COLO668 (cell line): ENCODE measurements at regions not wholly inside any gene's neighbourhood (a gene's known extent, or its start where the extent isn't known, plus 50 kb on each side); places are given as distances from the start of the nearest gene placed in this dataset.

Experiments used
- DNase-seq: peaks from one replicate; lab custom pipeline; 2025; ENCODE audit not compliant: unreplicated experiment; lab: John Stamatoyannopoulos, UW

DNA sequence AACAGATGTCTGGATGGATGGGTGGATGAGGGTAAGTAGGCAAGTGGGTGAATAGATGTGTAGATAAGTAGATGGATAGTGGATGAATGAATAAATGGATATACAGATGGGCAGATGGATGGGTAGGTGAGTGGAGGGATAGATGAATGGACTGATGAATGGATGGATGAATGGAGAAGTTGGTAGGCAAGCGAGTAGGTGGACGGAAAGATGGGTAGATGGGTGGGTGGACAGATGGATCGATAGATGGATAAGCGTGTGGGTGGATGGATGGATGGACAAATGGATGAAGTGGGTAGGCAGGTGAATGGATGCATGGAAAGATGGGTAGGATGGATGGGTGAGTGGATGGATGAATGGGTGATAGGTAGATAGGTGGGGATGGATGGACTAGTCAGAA lies 393.2 kb downstream of the SHANK2 start:
- no peak for DNase-seq

DNA sequence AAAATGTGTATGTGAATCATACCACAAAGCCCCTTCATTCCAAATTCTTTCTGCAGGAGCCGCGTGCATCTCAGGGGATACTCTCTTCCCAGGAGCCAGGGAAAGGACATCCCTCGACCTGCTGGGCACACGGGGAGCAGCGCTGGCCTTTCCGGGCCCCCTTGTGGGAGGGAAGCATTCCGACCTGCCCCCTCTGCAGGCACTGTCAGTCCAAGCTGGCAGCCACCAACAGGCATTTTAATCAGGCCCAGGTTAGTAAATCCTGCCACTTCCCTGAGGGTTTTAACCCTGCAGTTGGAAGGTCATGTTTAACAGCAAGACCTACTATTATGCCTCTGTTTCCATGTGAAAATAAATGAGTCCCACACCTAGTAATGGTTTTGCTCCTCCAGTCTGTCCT lies 391.5 kb downstream of the SHANK2 start:
- no peak for DNase-seq

DNA sequence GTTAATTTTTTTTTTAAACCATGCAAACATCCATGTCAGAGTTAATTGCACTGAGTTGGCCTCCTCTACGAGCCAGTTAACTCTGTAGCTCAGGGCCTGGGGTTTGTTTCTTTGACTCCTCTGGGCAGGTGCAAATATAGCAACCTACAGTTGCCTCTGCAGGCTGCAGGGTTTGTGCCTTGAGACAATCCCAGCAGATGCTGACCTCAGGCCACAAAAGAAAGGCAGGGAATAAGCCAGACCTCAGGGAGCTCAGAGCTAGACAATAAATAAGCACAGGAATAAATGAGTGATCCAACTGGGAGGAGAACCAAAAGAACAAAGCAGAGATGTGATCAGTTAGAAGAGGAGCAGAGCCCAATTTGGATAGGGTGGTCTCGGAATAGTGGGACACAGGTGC lies 390.8 kb downstream of the SHANK2 start:
- no peak for DNase-seq

DNA sequence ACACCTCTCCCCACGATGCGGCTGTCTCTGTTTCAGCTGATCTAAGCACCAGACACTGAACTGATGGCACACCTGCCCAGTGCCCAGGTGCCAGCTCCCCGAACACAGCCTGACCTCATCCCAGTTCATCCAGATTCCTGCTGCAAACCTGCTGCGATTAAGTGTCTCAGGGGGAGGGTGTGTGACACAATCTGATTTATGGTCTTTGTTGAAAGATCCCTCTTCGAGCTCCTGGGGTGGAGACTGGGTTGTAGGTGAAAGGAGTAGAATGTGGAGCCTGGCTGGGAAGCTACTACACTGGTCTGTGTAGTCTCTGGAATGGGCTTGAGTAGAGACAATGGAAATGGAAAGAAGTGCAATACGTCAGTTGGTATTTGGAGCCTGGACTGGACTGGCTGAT lies 390.3 kb downstream of the SHANK2 start:
- DNase-seq = no peak

DNA sequence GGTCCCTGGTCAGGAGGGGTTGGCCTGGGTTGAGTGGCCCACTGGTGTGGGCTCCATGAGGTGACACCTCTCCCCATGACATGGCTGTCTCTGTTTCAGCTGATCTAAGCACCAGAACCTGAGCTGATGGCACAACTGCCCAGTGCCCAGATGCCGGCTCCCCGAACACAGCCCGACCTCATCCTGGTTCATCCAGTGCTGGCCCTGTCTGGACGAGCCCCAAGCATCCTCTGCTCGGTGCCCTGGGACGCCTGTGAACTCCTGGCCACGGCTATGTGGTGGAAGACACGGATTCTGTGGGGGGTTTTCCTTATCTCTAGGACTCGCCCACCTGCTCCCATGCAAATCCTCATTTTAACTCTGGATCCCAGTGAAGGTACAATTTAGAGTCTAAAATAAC lies 389.2 kb downstream of the SHANK2 start:
- no peak for DNase-seq

DNA sequence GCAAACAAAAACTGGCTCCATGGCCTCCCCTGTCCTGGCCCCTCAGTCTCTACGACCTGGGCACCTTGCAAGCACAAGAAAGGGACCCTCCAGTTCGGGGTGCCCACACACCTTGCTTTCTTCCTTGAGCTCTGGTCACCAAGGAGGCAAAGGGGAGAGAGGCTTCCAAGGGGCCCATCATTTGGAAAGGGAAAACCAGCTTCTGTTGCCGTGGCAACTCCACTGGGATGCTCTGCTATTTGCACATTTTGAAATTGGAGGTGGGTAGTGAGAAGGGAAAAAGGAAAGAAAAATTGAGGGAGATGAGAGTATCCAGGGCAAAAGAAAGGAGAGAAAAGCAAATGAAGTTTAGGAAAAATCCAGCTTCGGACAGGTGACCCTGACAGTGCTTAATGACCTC lies 388.4 kb downstream of the SHANK2 start:
- DNase-seq = no peak

DNA sequence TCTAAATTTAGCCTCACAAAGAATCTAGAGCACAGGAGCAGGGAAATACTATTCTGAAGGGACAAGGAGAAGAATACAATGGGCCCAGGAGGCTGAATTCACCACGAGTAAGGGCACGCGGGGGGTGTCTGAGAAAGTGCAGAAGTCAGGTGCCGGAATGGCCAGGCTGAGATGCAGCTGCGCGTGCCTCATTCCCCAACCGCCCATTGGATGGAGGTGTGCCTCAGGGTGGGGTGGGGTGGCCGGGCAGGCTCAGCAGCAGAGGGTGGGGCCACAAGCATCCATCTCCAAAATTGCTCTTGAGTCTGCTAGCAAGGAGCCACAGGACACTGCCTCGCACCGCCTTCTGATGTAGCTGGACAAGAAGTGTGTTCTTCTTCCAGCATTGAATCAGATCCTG lies 387.0 kb downstream of the SHANK2 start:
- no peak for DNase-seq

DNA sequence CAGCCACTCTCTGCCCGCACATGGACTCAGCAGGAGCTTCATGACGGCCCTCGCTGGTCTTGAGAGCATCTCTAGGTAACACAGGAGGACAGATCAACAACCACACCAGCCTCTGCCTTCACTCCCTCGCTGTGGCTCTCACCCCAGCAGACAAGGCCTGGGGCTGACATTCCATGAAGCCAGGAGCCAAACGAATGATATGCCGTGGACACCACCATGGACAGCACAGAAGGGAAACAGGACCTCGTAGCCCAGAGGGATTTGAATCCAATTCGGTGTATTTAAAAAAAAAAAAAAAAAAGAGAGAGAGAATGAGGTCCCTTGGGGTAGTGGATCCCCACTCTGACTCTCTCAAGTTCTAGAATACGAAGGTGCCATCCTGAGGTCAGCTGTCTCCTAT lies 385.5 kb downstream of the SHANK2 start:
- DNase-seq = no peak

DNA sequence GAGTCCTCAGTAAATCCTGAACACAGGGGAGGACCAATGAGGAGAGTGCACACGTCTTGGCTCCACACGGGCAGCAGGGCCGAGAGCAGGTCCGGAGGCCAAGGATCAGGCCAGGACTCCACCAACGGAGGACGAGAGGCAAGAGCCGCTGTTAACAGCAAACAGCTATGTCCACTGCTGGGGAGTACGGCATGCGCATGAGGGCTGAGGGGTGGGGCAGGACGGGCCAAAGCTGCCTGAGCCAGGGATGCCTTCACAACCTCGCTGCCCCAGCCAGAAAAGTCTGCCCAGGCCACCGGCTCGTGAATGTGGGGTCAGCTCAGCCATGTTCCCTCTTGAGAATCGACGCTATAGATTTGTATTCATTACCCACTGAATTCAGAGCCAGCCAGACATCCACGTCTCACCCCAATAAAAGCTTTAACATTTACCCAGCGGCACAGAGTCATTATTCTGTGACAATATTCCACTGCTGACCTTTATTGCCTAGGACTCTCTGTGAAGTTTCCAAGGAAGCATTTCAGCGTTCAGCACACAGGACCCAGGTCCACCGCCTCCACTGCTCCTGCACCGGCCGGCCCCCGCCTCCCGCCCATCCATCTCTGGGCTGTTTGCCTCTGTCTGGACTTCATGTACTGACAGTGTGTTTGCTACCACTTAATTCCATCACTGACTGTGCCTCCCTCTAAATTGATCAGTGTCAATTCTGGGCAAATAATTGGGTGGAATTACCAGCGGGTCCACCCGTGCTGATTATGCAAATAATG lies 384.9 kb downstream of the SHANK2 start:
- DNase-seq = no peak

DNA sequence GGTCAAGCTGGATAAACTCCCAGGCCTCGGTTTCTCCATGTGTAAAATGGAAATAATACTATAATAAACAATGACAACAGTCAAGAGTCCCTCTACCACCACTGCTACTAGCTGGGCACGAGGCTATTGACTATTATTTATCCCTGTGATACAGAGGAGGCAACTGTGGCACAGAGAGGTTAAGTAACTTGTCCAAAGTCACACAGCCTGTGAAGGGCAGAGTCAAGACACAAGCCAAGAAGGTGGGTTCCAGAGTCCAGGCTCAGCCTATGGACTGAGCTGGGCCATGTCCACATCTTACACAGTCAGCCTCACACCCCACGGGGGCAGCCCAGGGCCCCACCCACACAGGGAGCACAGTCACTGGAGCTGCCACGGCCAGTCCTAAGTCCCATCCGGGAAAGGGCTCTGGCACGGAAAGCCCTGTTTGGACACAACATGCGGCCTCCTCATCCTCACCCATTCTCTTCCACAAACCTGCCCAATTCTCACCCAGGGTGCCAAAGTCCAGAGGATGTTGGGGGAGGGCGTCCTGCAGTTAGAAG lies 384.0 kb downstream of the SHANK2 start:
- DNase-seq = no peak

DNA sequence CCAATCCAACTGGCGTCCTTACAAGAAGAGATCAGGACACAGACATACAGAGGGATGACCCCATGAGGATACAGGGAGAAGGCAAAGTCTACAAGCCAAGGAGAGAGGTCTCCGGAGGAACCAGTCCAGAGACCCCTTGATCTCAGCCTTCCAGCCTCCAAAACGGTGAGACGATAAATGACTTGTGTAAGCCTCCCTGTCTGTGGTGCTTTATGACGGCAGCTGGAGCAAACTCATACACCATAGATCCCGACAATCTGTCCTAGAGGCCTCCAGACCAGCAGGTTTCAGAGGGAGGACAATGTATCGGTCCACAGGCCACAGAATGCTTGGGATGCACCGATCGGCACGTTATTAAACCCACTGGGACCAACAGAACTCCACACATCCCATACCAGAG lies 383.3 kb downstream of the SHANK2 start:
- DNase-seq = no peak

DNA sequence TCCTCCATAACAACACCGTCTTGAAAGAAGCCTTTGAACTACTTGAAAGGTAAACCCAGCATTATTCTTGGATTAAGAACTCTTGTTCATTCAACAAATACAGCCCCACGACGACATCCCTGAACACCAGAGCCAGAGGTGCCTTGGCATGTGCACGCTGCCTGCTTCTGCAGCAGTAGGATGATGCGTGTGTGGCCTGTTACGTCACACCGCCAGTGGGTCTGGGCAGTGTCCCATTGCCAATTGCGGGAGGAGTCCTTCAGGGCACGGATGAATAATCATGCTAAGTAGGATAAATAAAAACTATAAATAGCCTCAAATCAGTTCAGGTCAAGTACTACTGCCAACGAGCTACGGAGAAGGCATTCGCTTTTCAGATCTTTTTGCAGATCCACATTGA lies 380.5 kb downstream of the SHANK2 start:
- no peak for DNase-seq

DNA sequence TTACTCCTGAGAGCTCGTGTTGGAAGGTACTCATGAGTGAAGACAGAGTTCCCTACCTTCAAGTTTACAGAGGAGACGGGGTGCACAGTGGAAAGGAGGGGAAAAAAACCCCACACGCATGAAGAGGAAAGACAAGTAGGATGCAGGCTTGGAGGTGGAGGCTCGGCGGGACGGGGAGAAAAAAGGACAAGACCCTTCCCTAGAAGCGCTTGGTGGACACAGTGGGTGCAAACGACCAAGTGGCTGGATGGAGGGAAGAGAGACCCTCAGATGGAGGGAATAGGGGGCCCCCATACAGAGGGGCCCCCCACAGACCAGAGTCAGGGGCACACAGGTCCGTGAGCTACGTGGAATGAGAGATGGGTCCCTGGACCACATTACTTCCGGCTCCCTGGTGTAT lies 380.1 kb downstream of the SHANK2 start:
- no peak for DNase-seq

DNA sequence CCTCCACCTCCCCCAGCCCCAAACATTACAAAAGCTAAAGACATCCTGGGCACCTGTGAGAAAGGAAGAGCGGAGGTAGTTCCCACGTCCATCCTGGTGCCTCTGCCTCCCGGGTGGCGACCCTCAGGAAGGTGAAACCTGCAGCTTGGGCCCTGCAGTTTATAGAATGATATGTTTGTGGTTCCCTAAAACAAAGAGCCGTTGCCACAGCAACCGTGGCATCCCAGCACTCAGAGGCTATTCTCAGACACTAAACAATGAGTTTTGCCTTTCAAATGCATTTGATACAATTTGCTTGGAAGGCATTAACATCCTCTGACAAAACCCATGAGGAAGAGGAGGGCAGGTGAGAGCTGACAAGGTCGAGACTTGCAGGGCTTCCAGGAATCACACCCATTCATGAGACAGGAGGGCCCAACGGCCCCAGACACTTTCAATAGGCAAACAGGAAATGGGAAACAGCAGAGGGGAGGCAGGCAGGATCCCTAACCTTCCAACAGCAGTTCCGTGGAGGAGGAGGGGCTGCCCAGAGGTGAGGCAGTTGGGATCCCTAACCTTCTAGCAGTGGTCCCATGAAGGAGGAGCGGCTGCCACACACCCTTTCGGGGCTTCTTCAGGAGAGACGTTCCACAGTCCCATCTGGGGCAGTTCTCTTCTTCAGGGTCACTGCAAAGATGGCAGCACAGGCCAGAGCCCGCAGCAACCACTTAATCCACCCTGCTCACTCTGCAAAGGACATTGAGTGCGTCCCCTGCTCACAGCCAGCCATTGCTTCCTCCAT lies 379.2 kb downstream of the SHANK2 start:
- no peak for DNase-seq

DNA sequence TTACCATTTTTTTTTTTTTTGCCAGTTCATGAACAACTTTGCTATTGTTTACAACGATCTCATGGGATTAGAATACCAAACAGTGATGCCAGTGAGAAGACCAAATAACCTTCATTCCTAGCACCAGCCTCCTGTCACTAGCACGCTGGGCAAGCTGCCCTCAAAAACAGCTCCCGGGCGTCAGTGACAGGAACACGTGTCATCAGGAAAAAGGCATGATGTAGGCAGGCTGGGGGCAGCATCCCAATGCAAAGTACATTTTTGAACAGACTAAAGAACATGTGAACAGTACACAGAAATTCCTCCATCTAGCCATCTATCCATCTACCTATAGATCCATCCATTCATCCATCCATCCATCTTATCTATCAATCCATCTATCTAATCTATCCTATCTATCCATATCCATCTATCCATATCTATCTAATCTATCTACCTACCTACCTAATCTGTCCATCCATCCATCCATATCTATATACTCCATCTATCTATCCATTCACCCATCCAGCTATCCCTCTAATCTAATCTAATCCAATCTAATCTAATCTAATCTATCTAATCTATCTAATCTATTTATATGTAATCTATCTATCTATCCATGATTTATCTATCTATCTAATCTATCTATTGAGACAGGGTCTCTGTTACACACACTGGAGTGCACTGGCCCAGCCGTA lies 378.5 kb downstream of the SHANK2 start:
- DNase-seq = no peak

DNA sequence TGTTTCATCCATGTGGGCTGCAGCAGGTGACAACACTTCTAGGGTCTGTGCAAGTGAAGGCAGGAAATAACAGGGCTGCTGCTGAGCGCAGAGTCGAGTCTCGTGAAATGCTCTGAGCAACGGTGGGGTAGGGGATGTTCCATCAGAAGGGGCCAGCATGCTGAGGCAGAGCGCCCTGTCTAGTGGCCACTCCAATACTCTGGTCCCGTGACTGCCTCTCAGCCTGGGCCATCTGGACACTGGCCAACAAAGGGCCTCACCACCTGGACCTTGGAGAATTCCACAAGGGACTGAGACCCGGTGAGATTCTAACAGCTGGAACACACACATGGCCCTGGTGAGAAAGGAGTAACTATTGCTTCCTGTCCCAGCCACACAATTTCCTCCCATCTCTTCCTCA lies 375.7 kb downstream of the SHANK2 start:
- no peak for DNase-seq

DNA sequence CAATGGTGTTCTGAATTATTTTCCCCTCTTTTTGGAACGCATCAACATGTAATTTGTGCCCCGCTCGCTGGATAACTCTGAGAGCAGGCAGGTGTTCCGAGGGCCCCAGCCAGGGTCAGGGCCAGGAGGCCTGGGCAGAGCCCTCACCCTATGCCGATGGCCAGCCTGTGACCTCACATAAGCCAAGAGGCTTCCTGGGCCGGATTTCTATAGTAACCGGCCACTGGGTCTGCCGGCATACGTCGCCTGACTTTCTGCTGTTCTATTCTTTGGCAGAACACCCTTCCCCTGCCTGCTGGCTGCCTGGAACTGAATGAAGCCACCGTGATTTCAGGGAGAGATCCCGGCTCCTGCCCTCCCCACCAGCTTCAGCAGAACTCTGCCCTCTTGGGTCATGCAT lies 375.2 kb downstream of the SHANK2 start:
- no peak for DNase-seq

DNA sequence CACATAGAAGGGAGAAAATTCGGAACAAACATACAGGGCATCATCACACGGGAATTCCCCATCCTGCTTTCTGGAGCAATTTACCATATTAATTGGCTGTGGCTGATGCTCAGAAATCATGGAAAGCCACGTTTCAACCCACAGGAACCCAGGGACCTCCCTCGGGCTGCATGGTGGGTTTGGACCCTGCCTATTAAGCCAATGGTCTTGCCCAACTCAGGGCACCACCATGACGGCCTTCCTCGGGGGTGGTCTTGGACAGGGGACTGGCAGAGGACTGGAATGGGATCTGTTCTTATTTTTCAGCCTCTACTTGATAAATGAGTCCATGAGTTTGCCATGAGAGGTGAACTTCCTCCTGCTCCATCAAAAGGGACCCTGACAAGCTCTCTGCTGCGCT lies 374.0 kb downstream of the SHANK2 start:
- DNase-seq = no peak

DNA sequence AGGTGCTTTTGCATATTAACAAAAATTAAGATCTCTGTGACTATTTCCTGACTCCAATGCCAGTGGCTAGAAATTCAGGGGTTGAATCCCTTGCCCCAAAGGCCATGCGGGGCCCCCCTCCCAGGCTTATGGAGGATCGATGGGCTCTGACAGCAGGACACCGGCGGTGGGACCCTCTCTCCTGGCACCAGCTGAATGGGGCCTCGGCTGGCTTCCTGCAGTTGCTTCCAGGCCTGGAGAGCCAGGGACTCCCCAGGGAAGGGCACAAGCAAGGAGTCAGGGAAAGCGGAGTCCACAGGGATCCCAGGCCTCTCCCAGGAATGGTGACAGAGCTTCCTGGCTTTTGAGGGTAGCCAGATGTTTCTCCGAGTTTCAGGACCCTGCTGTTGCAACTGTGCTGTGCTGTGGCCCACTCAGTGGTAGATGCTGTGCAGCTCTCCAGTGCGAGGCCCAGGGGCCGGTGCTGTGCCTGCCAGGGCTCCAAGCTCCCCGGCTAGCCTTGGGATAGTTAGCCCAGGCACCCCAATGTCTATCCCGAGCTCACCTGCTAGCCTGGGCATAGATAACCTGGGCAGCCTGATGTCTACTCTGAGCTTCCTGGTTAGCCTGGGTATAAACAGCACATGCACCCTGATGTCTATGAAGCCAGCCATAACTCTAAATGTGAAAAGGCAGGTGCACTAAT lies 372.6 kb downstream of the SHANK2 start:
- DNase-seq = no peak

DNA sequence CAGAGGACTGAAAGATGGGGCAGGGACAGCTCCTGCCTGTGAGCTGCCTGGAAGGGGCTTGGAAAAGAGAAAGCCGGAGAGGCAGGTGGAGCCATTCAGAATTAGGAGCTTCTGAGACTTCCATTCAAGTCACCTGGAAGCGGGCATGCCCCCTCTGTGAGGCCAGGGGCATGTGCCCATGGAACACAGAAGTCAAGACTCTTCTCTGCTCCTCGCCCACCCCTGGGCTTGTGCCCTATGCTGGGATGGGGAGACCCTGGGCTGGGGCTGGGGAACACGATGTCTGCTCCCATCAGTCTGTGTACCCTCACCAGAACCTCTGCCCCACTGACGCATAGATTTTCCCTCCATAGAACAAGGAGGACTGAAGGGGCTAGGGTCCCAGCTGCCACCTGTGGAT lies 372.0 kb downstream of the SHANK2 start:
- no peak for DNase-seq
